GM21367 (cell line): ENCODE measurements at regions not wholly inside any gene's neighbourhood (a gene's known extent, or its start where the extent isn't known, plus 50 kb on each side); places are given as distances from the start of the nearest gene placed in this dataset.

Source experiments
- ATAC-seq: cut with Tn5 transposase; IDR thresholded peaks from one replicate; pipeline ENCODE4 v1.9.1; 2021; ENCODE audit not compliant: unreplicated experiment

DNA sequence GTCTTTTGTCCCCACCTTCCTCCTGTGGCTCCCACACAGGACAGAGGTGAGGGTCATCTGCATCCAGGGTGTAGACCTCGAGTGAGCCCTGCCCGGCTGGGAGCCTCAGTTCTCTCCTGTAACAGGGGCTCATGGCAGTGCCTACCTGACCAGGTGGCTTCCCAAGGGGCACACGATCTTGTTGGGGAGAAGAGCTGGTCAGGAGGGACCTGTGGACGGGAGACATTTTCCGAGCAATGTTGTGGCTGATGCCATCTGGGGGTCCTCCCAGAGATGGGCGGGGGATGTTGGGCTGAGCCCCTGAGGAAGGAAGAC, 51.9 kb downstream of the CEBPB start:
- no peak for ATAC-seq

DNA sequence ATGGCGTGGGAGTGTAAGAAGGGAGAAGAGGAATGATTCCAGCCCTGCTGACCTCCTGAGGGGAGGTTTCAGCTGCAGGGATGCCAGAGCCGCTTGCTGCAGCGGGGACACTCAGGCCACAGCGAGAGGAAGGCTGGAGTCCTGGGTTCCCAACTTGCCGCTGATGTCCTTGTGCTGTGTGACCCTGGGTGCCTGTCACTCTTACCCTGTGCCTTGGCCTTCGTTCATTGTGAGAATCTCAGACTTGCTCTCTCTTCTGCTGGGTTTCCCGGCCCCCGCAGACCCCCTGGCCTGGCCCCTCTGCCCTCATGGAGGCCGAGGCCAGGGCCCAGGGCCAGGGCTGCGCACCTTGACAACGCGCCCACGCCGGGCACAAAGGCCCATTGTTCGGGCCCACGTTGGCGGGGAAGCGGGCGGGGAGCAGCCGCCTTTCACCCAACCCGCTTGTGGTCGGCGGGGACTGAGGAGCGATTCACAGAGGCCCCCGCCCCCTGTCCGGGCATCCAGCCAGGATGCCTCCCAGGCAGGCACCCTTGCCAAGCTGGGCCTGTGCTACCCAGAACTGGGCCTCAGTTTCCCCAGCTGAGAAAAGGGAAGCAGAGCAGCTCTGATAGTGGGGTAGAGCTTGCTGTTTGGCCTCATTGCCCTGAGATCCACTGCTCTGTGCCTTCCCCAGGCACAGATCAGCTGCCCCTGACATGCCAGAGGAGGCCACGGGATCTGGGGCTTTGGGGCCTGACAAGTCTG, 52.4 kb downstream of the CEBPB start:
- ATAC-seq: no peak

DNA sequence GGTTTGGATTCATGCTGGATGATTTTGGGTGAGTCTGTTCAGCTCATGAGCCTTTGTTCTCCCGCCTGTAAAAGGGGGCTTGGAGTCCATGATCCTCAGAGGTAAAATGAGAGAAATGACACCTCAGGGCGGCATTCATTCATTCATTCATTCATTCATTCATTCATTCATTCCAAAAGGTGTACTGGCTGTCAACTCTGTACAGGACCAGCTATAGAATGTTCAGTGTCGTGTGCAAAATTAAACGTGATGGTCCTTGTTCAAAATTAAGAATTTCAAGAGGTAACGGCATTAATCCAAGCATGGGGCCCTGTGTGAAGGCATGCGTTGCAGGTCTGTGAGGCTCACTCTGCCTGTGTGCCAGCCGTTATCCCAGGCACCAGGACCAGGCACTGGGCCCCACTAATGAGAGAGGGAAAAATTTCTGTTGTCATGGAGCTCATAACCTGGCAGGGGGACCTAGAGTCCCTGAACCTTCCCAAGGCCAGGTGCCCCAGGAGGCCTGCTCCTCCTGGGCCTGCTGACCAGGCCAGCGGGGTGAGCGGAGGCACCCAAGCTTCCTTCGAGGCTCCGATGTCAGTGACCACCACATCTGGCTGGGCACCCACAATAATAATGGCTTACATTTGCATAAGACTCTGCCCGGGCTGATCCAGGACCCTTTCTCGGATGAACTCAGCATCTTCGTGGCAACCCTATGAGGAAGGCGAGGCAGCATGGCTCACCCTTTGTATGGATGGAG, 53.2 kb downstream of the CEBPB start:
- no peak for ATAC-seq

DNA sequence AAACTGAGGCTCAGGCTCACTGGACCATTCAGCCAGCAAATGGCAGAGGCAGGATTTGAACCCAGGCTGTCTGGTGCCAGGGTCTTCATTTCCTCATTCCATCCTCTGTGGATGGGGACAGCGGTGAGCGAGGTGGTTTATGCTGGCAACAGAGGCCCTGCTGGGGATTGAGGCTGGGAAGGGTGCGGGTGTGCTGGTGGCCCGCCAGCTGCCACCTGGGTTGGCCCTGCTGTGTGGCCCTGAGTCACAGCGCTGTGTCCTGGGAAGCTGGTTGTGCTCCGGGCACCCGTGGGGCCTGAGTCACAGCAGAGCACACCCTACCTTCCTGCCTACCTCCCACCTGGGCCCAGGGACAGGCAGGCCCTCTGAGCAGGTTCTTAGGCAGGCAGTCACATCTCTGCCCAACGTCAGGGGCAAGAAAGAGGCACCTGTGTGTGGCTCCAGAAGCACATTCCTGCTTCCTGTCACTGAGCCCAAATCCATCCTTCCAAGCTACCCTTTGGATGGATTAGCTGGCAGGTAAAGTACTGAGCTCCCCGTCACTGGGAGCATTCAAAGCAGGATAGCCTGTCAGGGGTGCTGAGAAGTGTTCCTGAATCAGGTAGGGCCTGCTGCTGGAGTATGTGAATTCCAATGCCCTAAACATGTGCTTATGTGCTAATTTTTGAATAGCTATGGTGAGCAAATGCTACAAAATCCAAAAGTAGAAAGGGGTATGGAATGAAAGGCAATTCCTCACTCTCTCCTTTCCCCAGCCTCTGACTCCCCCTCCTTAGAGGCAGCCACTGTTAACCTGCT, 53.9 kb downstream of the CEBPB start:
- no peak for ATAC-seq

DNA sequence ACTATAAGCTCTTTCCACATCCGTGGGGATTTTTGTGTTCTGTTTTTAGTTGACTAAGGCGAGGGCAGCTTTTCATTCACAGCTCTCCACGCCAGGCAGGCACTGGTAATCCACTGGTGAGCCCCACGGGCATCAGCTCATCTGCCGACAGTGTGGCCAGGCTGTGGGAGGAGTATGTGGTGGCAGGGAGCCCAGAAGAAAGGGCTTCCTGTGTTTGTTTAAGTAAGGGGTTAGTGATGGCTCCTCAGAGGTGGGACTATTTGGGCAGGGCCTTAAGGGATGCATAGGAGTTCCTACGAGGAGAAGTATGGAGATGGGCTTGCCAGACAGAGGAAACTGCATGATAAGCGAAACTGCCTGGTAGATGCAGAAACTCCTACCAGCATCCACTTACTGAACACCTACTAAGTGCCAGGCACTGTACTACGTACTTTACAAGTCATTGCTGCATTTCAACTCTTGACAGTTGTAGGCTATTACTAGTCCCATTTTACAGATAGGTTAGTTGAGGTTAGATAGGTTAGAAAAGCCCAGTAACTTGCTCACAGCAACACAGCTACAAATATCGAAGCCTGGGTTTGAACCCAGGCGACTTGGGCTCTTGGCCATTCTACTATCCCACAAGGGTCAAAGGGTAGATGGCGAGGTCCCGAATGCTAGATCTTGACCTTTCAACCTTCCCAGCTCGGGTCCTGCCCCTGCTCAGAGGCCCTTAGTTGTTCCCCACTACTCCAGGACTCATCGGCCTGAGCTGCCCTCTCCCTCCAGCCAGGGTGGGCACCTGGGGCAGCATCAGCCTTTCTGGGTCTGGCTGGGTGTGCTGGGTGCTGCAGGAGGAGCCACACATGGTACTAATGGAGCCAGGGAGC, 55.1 kb downstream of the CEBPB start:
- no peak for ATAC-seq

DNA sequence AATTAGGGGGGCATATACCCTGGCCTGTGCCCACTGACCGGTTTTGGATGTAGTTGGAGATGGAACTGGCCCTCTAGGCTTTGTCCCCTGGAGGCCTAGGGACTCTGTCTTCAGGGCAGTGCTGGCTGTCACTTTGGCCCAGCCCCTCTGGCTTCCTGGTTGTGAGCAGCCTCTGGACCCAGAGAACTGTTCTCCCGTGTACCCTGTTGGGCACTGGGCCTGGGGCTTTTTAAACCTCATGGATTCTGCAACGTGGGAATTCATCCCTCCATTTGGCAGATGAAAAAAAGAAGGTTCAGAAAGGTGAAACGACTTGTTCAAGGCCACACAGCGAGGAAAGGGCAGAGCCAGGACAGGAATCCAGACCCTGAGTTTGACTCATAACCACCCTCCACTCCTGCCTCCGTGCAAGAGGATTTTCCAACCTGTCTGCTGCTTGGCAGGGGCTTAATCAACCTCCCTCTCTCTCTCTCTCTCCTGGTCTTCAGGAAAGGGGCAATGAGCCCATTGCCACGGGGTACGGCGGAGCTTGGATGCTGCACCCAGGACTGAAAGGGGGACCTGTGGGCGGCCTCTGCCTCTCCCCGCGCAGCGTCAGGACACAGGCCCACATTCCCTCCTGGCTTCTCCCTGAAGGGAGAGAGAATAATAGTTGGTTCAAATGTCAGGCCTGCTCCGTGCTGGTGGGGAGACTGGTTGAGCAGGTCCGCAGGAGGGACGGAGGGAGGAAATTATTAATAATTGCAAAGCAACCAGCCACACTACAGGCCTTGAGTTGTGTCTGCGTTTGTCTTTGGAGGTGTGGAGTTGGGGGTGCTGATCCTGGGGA, 56.0 kb downstream of the CEBPB start:
- ATAC-seq: no peak

DNA sequence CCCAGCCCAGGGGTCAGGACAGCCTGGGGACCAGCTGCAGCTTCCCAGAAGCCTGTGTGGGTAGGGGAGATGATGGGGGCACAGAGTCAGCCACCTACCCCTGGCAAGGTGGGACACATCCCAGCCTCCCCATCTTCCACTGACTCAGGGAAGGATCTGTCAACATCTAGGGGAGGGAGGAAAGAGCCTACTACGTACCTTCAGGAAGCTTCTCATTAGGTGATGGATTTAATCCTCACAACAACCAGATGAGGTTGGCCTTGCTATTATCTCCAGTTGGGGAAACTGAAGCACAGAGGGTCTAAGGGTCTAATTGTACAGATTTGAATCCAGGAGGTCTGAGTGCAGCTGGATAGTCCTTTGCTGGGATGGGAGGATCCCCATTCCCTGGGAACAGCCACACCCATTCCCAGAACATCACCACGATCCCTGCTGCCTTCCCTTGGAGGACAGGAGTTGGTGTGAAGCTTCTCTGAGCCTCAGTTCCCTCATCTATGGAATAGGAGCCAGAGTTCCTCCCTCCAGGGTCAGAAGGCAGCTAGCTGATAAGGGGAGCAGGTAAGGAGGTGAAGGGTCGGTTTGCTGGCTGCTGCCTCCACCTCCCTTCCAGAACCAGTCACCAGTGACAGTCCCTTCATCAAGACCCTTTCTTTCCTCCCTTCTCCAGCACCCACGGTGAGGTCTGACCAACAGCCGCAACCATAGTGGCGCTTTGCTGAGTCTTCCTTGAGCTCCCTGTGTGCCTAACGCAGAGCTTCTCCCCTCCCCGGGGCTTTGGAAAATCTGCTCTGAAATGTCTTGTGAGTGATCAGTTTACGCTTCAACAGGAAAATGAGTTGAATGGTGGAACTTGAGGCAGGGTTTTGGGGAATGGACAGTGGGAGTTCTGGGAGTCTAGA, 56.8 kb downstream of the CEBPB start:
- no peak for ATAC-seq

DNA sequence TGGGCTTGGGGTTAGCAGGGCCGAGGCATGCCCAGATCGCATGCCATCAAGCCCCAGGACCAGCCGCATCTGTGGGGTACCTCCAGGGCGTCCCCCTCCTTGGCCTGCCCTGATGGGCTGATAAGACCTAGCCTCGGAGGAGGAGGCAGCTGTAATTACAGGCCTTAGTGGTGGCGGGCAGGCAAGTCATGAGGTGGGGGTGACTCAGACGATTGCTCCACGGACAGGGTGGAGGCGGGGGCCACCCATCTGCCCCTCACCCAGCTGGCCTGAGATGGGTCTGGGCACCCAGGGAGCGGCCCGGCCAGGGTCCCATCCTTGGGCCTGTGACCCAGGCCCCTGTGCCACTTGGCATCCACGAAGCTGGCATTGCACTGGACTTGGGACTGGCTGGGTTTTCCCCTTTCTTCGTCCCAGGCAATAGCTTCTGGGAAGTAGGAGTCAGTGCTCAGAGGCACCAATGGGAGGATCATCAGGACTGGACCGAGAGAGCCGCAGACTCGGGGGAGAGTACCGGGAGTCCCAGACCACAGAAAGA, 57.5 kb downstream of the CEBPB start:
- no peak for ATAC-seq

DNA sequence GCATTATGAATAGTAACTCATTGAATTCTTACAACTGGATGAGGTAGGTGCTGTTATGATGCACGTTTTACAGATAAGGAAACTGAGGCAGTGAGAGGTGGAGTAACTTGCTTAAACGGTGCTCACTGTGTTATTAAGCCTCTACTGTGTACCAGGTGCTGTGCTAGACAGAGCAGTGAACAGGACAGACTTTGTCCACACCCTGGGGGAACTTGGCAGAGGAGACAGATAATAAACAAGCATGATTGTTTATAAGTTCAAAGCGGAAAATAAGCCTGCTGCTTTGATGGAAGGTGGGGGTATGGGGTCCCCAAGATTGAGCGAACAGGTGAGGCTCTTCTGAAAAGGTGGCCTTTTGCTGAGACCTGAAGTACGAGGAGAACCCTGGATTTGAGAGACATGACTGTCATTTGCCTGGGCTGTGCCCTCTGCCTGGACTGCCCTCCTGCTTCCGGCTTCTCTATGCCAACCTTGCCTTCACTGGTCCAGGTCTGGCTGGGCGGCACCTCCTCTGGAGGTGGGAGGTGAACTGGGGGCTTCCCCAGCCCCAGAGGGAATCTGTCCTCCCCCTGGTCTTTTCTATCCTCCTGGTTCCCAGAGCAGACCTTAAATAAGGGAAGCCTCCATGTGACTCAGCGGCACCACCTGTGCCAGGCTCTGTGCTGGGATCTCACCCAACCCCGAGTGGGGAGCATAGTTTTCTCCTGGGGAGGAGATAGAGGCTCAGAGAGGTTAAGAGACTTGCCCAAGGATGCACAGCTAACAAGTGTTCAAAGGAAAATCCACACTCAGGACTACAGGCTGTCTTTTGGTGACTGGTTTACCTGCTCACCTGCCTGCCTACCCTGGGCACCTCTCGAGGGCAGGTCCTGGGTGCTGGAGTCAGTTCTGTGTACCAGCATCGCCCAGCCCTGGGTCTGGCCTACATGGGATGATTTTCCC, 59.1 kb downstream of the CEBPB start:
- ATAC-seq: no peak

DNA sequence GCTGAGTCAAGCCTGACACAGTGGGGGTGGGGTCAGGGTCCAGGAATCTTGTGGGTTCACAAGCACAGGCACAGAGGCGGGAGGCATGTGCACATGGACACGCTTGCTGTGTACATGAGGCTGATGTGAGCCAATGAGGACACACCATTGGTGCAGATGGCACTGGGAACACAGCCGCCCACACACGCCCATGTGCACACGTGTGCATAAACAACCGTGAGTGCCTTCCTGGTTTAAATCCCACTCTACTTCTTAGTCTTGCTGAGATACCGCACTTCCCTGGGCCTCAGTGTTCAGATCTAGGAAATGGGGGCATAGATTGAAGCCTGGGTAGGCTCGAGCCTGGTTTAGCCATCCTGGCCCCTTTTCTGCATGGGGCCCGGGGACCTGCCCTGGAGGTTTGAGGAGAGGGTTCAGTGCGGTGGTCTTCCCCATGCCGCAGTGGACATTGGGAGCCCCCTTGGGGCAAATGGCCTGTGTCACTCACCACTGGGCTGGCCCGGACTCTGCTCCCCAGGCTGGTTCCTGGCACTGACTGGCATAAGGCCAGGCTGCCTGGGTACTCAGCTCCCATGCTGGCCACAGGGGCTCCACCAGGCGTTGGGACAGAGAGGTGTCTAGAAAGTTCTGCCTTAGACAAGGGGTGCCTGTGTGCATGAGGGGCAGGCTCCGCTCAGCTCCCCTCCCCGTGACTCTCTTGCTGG, 60.2 kb downstream of the CEBPB start:
- ATAC-seq: no peak

DNA sequence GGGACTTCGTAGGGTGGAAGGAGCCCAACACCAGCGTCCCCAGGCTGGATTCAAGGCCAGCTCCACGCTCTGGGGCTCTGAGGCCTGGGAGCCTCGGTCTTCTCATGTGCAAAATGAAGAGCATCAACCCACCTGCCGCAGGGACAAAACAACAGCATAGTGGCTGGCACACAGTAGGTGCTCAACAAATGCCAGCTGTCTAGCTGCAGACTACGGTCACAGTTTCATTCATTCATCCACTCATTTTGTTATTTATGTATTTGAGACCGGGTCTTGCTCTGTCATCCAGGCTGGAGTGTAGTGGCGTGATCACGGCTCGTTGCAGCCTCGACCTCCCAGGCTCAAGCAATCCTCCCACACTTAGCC, 60.7 kb downstream of the CEBPB start:
- no peak for ATAC-seq

DNA sequence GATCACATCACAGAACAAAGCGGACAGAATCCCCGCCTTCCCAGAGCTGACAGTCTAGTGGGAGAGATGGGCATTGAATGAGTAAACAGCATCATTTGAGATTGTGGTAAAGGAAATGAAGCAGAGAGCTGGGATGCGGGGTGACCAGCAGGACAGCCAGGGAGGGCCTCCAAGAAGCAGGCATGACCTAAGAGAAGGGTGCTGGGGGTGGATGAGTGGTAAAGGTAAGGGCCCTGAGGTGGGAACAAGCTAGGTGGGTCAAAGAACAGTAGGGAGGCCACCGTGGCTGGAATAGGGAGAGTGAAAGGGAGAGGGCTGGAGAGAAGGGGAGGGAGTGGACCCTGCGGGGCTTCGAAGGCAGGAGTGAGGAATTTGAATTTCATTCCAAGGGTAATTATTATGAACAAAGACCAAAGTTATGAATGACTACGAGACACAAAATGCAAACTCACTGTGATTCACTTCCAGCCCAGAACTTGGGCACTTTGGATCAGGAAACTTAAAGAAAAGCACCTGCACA, 61.4 kb downstream of the CEBPB start:
- ATAC-seq: no peak

DNA sequence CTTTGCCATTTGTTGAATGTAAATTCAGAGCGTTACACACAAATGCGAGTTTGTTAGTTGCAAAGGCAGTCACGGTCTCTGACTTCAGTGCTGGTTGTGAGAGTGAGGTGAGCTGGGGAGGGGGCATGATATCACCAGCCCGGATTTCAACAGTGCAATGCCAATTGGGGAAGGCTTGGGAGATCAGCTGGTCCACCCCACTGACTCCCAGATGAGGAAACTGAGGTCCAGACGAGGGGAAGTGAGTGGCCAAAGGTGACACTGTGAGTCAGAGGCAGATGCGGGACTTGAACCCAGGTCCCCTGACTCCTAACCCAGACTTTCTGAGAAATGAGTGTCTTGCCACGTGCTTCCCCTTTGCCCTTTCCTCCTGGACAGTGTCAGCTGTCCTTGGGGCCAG, 62.1 kb downstream of the CEBPB start:
- no peak for ATAC-seq

DNA sequence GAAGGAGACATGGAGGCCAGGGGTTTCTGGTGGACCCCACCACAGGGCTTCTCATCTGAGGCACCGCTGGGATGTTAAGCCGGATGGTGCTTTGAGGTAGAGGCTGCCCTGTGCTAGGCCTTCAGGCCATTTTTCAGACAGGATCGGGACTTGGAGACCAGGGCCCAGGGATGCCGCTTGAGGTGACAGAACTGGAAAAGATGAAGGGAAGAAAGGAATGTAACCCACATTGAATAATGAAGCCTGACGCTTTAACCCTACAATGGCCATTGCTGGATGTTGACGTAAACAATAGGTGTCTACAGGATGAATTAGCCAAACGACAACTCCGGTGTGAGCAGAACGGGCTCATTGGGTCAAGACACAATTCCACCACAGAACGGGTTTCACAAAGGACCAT, 62.5 kb downstream of the CEBPB start:
- no peak for ATAC-seq

DNA sequence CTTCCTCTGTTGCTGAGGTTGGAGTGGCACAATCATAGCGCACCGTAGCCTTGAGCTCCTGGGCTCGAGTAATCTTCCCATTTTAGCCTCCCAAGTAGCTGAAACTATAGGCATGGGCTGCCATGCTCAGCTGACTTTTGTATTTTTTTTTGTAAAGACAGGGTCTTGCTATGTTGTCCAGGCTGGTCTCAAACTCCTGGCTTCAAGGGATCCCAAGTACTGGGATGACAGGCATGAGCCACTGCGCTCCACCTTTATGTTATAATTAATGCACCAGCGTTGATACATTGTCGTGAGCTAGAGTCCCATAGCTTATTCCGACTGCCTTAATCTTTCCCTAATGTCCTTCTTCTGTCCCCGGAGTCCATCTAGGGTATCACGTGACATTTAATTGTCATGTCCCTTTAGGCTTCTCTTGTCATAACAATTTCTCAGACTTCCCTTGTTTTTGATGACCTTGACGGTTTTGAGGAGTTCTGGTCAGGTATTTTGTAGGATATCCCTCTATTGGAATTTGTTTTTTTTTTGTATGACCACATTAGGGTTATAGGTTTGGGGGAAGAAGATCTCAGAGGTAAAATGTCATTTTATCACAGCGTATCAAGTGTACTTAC, 63.9 kb downstream of the CEBPB start:
- ATAC-seq: no peak

DNA sequence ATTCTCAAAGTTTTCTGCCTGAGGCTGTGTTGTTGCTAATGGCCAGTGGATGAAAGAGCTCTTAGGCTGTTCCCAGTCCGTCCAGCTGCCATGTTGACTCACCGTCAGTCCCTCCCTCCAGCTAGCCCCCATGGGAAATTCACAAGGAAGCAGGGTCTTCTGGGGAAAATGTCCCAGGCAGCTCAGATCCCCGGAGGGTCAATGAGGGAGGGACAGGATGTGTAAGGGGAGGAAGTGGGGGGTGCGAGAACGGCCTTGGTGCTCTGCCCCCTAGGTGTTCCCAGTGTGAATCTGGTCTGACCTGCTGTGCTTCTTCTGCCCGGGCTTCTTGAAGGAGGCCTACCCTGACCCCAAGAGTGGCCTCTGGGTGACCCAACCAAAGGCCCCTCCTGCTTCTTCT, 65.9 kb downstream of the CEBPB start:
- no peak for ATAC-seq

DNA sequence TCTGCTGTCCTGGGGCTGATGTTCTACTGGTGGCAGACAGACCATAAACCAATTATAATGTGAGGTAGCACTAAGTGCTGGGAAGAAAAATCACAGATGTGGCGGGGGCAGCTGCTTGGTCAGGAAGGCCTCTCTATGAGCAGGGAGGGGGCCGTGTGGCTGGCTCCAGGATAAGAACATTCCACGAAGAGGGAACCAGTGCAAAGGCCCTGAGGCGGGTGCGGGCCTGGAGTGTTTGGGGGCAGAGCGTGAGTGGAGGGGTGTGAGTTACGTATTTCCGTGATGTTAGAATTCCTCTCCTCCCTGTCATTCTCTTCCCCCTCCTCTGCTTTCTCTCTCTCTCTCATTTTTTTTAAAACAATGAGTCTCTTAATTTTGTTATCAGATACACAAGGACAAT, 67.2 kb downstream of the CEBPB start:
- ATAC-seq: no peak
